Tibial nerve (tissue), 4 donors: ENCODE measurements at regions not wholly inside any gene's neighbourhood (a gene's known extent, or its start where the extent isn't known, plus 50 kb on each side); places are given as distances from the start of the nearest gene placed in this dataset.

ENCODE experiments used
- DNase-seq, 2 donors: peaks; one replicate each; pipeline ENCODE4 v3.0.0-alpha.2; 2019; ENCODE audit warnings: low spot score in 2 of 2
- H3K27ac ChIP-seq, 4 donors: fragments of 200-600 bp; sonication (generic) in 3 of 4; one replicate each; pipeline ENCODE4 v1.5.1; 2017 to 2019; ENCODE audit warnings: mild to moderate bottlenecking in 1 of 4
- H3K27me3 ChIP-seq, 2 donors: fragments of 200-600 bp; sonication (generic) in 1 of 2; one replicate each; pipeline versions ENCODE4 v1.5.1 to v1.6.0; 2017 to 2019
- H3K36me3 ChIP-seq, 3 donors: fragments of 200-600 bp; sonication (generic); one replicate each; pipeline ENCODE4 v1.5.1; 2018 to 2019
- H3K4me1 ChIP-seq, 4 donors: fragments of 200-600 bp; sonication (generic) in 3 of 4; one replicate each; pipeline ENCODE4 v1.5.1; 2017 to 2019
- H3K4me3 ChIP-seq, 4 donors: fragments of 200-600 bp; sonication (generic) in 3 of 4; one replicate each; pipeline ENCODE4 v1.5.1; 2017 to 2019; ENCODE audit warnings: mild to moderate bottlenecking in 1 of 4, moderate library complexity in 1 of 4
- H3K9me3 ChIP-seq, 4 donors: fragments of 200-600 bp; sonication (generic) in 3 of 4; one replicate each; pipeline ENCODE4 v1.5.1; 2017 to 2019
- CTCF ChIP-seq, 5 experiments: fragments of 200-600 bp in 3 of 5; fragments of 450-650 bp in 2 of 5; sonication (generic) in 3 of 5; IDR thresholded peaks; one replicate each; pipeline ENCODE4 v1.5.1; 2016 to 2019; ENCODE audit warnings: antibody characterized with exemption in 5 of 5, mild to moderate bottlenecking in 3 of 5, moderate library complexity in 2 of 5
- EP300 ChIP-seq, 2 donors: sonication (generic); formaldehyde crosslinking; IDR thresholded peaks; one replicate each; pipeline ENCODE4 v1.6.1; 2017; ENCODE audit warnings: antibody characterized with exemption in 2 of 2, mild to moderate bottlenecking in 1 of 2
- POLR2A ChIP-seq, 2 donors: fragments of 450-650 bp; IDR thresholded peaks; one replicate each; pipeline ENCODE4 v1.6.1; 2017; ENCODE audit warnings: antibody characterized with exemption in 2 of 2, mild to moderate bottlenecking in 2 of 2, moderate library complexity in 2 of 2
- WGBS, 2 donors: methylation state at CpG; one replicate each; pipeline ENCODE4 v1.1.5; 2018; 5-methylcytosine and 5-hydroxymethylcytosine counted together

GRCh38 chr20:50284811-50285375, 94.3 kb downstream of the CEBPB start:
- no peak for DNase-seq
- no peaks in the 10 kb centered on the region for H3K36me3 ChIP-seq
- peaks cover 0 to 62% (median 40%) of the 10 kb centered on the region in 4 donors for H3K4me1 ChIP-seq
- H3K27ac ChIP-seq: peak overlapping the region; percentile 74 to 94 (median 84)
- H3K27me3 ChIP-seq: no peaks in the 10 kb centered on the region
- no peak overlapping the region for H3K4me3 ChIP-seq
- no peak for TF ChIP-seq CTCF (IDR thresholded peaks at IDR 0.05)
- no peak for TF ChIP-seq POLR2A (IDR thresholded peaks at IDR 0.05)
- peak in 1 of 2 donors; percentile 48 for TF ChIP-seq EP300 (IDR thresholded peaks at IDR 0.05)
- no peaks in the 10 kb centered on the region for H3K9me3 ChIP-seq
- WGBS, 2 donors: 49 to 61% methylated on average over 9 to 10 of the region's 10 CpGs

- TF ChIP-seq EP300 (IDR thresholded peaks at IDR 0.05) (peak; percentile 10 to 15), POLR2A (IDR thresholded peaks at IDR 0.05) (no peak)
- Histone ChIP-seq H3K27ac (peak overlapping the region; percentile 74 to 94 (median 84)), H3K9me3 (no peaks in the 10 kb centered on the region), H3K4me3 (no peak overlapping the region), H3K4me1 (peaks cover 0 to 61% (median 40%) of the 10 kb centered on the region in 4 donors), H3K27me3 (no peaks in the 10 kb centered on the region), H3K36me3 (no peaks in the 10 kb centered on the region)
- peak in 1 of 2 donors; percentile 63 for DNase-seq
- WGBS, 2 donors: 38 to 39% methylated on average over 21 of the region's 21 CpGs
Measured at GRCh38 chr20:50285376-50286173, 94.9 kb downstream of the CEBPB start.

- WGBS, 2 donors: 54 to 58% methylated on average over 9 of the region's 9 CpGs
- H3K36me3 ChIP-seq: no peaks in the 10 kb centered on the region
- H3K27me3 ChIP-seq: no peaks in the 10 kb centered on the region
- no peaks in the 10 kb centered on the region for H3K9me3 ChIP-seq
- H3K4me1 ChIP-seq: peaks cover 0 to 64% (median 40%) of the 10 kb centered on the region in 4 donors
- H3K4me3 ChIP-seq: peak overlapping the region in 1 of 4 donors; percentile 19
- TF ChIP-seq EP300 (IDR thresholded peaks at IDR 0.05): no peak
- TF ChIP-seq POLR2A (IDR thresholded peaks at IDR 0.05): no peak
- H3K27ac ChIP-seq: peak overlapping the region; percentile 74 to 94 (median 84)
- no peak for DNase-seq
Measured at GRCh38 chr20:50286174-50286511, 95.5 kb downstream of the CEBPB start.

GRCh38 chr20:50286609-50287008, 96.0 kb downstream of the CEBPB start:
- peak overlapping the region in 1 of 4 donors; percentile 19 for H3K4me3 ChIP-seq
- peaks cover 0 to 69% (median 43%) of the 10 kb centered on the region in 4 donors for H3K4me1 ChIP-seq
- WGBS, 2 donors: 38 to 46% methylated on average over 11 of the region's 11 CpGs

GRCh38 chr20:50287512-50287911, 96.9 kb downstream of the CEBPB start:
- 89 to 96% methylated on average over 4 of the region's 4 CpGs for WGBS, 2 donors
- TF ChIP-seq POLR2A (IDR thresholded peaks at IDR 0.05) (no peak), EP300 (IDR thresholded peaks at IDR 0.05) (no peak), CTCF (IDR thresholded peaks at IDR 0.05) (no peak)

More at GRCh38 chr20:50286609-50287008, 96.0 kb downstream of the CEBPB start:
- DNase-seq: peak; percentile 59 to 85
- H3K9me3 ChIP-seq: no peaks in the 10 kb centered on the region
- H3K27ac ChIP-seq: peak overlapping the region; percentile 74 to 94 (median 84)
- TF ChIP-seq POLR2A (IDR thresholded peaks at IDR 0.05) (no peak), EP300 (IDR thresholded peaks at IDR 0.05) (peak in 1 of 2 donors; percentile 36), CTCF (IDR thresholded peaks at IDR 0.05) (no peak)
- H3K27me3 ChIP-seq: no peaks in the 10 kb centered on the region
- H3K36me3 ChIP-seq: no peaks in the 10 kb centered on the region

GRCh38 chr20:50288128-50288623, 97.5 kb downstream of the CEBPB start:
- no peaks in the 10 kb centered on the region for H3K36me3 ChIP-seq
- no peak for TF ChIP-seq POLR2A (IDR thresholded peaks at IDR 0.05)
- TF ChIP-seq CTCF (IDR thresholded peaks at IDR 0.05): no peak
- no peak for TF ChIP-seq EP300 (IDR thresholded peaks at IDR 0.05)
- H3K9me3 ChIP-seq: no peaks in the 10 kb centered on the region
- H3K27me3 ChIP-seq: no peaks in the 10 kb centered on the region
- peaks cover 0 to 69% (median 58%) of the 10 kb centered on the region in 4 donors for H3K4me1 ChIP-seq
- no peak for DNase-seq
- peak overlapping the region in 2 of 4 donors; percentile 14 to 42 for H3K27ac ChIP-seq
- 73 to 93% methylated on average over 6 of the region's 6 CpGs for WGBS, 2 donors
- no peak overlapping the region for H3K4me3 ChIP-seq

More at GRCh38 chr20:50287512-50287911, 96.9 kb downstream of the CEBPB start:
- peaks cover 0 to 69% (median 52%) of the 10 kb centered on the region in 4 donors for H3K4me1 ChIP-seq
- H3K4me3 ChIP-seq: no peak overlapping the region
- no peaks in the 10 kb centered on the region for H3K9me3 ChIP-seq
- no peaks in the 10 kb centered on the region for H3K27me3 ChIP-seq
- H3K27ac ChIP-seq: peak overlapping the region in 2 of 4 donors; percentile 93 to 94
- H3K36me3 ChIP-seq: no peaks in the 10 kb centered on the region
- no peak for DNase-seq
